Neutrophil (primary cell): ENCODE measurements at regions not wholly inside any gene's neighbourhood (a gene's known extent, or its start where the extent isn't known, plus 50 kb on each side); places are given as distances from the start of the nearest gene placed in this dataset.

ENCODE experiments used
- H3K27ac ChIP-seq: fragments of 200-600 bp; sonication (generic); 2 replicates; pipeline ENCODE4 v1.5.1; 2016; ENCODE audit warnings: mild to moderate bottlenecking, moderate library complexity
- H3K27me3 ChIP-seq: fragments of 200-600 bp; sonication (generic); 2 replicates; pipeline ENCODE4 v1.6.0; 2016; ENCODE audit warnings: mild to moderate bottlenecking
- H3K36me3 ChIP-seq: fragments of 200-600 bp; sonication (generic); 2 replicates; pipeline ENCODE4 v1.5.1; 2017
- H3K4me1 ChIP-seq, 2 experiments: fragments of 200-600 bp in 1 of 2; sonication (generic) in 1 of 2; 1 replicate in 1 of 2; 2 replicates in 1 of 2; pipeline versions ENCODE4 v1.5.1 to v1.6.1; 2013 to 2016; ENCODE audit warnings: low read depth in 1 of 2, low read length in 1 of 2, mild to moderate bottlenecking in 1 of 2, moderate library complexity in 1 of 2; ENCODE audit not compliant: control insufficient read depth in 1 of 2, insufficient read depth in 1 of 2
- H3K4me3 ChIP-seq, 2 experiments: fragments of 200-600 bp in 1 of 2; sonication (generic) in 1 of 2; 1 replicate in 1 of 2; 2 replicates in 1 of 2; pipeline ENCODE4 v1.5.1; 2013 to 2016; ENCODE audit warnings: low read depth in 1 of 2, low read length in 1 of 2, mild to moderate bottlenecking in 1 of 2, moderate library complexity in 1 of 2
- H3K9me3 ChIP-seq: fragments of 200-600 bp; sonication (generic); 2 replicates; pipeline ENCODE4 v1.5.1; 2016
- TF ChIP-seq, protein P1 (sequence below): fragments of 200-600 bp; sonication (generic); IDR thresholded peaks from 2 replicates; pipeline ENCODE4 v1.5.1; 2016; ENCODE audit warnings: antibody characterized with exemption

DNA sequence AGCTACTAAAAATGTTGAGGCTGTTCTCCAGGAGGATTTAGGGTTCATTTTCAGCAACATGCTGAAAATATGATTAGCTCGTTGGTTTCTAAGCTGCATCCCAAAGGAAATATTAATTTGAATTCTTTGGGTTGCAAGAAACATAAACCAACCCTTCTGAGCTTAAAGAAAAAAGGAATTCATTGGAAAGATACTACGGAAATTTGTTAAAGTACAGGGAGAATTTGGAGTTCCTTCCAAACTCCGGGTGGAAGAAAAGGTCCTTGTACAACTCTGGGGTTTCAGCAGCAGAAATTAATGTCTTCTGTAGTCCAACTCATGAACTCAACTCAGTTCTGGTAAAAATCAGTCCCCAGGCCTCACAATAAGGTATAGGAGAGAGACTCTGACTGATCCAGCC is 712.9 kb downstream of the UTRN start:
- H3K36me3 ChIP-seq = no peaks in the 10 kb centered on the region

DNA sequence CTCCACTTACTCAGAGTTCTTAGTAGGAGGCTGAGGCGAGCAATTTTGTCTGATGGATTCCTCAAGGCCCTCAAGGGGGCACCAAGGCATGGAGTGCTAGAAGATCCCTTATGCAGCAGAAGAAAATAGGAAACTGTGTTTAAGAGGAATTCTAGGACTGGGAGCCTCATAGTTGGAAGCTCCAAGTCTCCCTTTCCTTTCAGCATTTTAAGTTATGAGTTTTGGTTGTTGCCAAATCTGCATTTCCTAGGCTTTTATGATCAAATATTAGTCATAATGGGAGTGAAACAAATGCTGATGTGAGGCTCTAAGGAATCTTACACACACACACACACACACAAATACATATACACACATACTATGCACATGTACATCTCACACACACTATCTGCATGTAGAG is 714.0 kb downstream of the UTRN start:
- H3K36me3 ChIP-seq = no peaks in the 10 kb centered on the region
- no peak overlapping the region for H3K4me3 ChIP-seq
- H3K27me3 ChIP-seq = no peaks in the 10 kb centered on the region
- no peak overlapping the region for H3K27ac ChIP-seq
- H3K9me3 ChIP-seq = no peaks in the 10 kb centered on the region
- no peaks in the 10 kb centered on the region for H3K4me1 ChIP-seq
- TF ChIP-seq, protein P1, sequence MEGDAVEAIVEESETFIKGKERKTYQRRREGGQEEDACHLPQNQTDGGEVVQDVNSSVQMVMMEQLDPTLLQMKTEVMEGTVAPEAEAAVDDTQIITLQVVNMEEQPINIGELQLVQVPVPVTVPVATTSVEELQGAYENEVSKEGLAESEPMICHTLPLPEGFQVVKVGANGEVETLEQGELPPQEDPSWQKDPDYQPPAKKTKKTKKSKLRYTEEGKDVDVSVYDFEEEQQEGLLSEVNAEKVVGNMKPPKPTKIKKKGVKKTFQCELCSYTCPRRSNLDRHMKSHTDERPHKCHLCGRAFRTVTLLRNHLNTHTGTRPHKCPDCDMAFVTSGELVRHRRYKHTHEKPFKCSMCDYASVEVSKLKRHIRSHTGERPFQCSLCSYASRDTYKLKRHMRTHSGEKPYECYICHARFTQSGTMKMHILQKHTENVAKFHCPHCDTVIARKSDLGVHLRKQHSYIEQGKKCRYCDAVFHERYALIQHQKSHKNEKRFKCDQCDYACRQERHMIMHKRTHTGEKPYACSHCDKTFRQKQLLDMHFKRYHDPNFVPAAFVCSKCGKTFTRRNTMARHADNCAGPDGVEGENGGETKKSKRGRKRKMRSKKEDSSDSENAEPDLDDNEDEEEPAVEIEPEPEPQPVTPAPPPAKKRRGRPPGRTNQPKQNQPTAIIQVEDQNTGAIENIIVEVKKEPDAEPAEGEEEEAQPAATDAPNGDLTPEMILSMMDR = no peak

More for the DNA sequence above, 712.9 kb downstream of the UTRN start:
- Histone ChIP-seq H3K9me3 (no peaks in the 10 kb centered on the region), H3K4me3 (no peak overlapping the region), H3K27me3 (no peaks in the 10 kb centered on the region), H3K4me1 (no peaks in the 10 kb centered on the region), H3K27ac (no peak overlapping the region)
- TF ChIP-seq, protein P1 = no peak

DNA sequence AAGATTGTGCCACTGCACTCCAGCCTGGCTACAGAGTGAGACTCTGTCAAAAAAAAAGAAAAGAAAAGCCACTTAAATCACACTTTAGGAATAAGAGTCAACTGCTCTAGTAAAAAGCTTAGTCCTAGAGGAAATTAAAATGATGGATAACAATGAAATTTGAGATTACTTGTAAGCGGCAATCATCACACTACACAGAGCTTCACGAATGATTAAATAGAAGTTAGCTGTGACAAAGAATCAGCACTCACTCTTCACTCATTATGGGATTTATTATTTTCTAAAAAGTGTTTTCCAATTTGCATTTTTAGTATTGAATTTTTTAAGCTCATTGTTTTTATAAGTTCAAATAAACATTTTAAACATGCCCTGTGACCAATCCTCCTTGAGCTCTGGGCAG is 718.0 kb downstream of the UTRN start:
- TF ChIP-seq, protein P1 = no peak
- no peak overlapping the region for H3K27ac ChIP-seq
- no peak overlapping the region for H3K4me3 ChIP-seq
- H3K36me3 ChIP-seq = no peaks in the 10 kb centered on the region
- no peaks in the 10 kb centered on the region for H3K9me3 ChIP-seq
- no peaks in the 10 kb centered on the region for H3K4me1 ChIP-seq
- H3K27me3 ChIP-seq = no peaks in the 10 kb centered on the region

DNA sequence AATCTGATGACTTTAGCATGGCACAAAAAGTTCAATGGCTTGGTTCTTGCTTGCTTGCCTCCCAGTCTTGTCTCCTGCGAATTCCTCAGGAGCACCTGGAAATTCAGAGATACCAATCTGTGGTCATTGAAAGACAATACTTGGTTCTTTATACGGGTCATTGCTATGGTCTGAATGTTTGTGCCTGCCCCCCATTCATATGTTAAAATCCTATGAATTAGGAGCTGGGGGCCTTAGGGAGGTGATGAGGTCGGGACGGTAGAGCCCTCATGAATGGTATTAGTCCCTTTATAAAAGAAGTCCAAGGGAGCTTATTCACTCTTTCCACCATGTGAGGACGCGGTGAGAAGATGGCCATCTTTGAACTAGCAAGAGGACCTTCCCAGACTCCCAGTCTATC is 721.8 kb downstream of the UTRN start:
- no peaks in the 10 kb centered on the region for H3K4me1 ChIP-seq
- H3K27me3 ChIP-seq = no peaks in the 10 kb centered on the region
- TF ChIP-seq, protein P1 = no peak
- no peak overlapping the region for H3K27ac ChIP-seq
- no peaks in the 10 kb centered on the region for H3K36me3 ChIP-seq
- H3K4me3 ChIP-seq = no peak overlapping the region
- no peaks in the 10 kb centered on the region for H3K9me3 ChIP-seq

DNA sequence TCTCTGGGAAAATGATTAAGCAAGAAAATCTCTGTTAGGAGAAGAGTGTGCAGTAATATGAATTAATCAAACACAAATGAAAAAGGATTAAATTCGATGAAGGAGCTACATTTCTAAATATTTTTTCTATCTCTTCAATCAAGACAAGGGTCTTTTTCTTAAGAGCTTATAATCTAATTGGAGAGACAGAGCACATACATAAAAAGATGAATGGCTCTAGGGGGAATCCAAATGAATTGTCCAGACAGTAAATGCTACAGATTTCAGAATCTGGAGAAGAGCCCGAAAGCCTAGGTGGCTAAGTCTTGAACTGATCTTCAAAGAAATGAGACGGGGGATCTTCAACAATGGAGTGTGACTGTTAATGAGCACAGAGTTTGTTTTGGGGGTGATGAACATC is 723.6 kb downstream of the UTRN start:
- H3K9me3 ChIP-seq = no peaks in the 10 kb centered on the region
- no peaks in the 10 kb centered on the region for H3K4me1 ChIP-seq
- no peaks in the 10 kb centered on the region for H3K27me3 ChIP-seq
- H3K36me3 ChIP-seq = no peaks in the 10 kb centered on the region
- H3K27ac ChIP-seq = no peak overlapping the region
- TF ChIP-seq, protein P1 = no peak
- no peak overlapping the region for H3K4me3 ChIP-seq

DNA sequence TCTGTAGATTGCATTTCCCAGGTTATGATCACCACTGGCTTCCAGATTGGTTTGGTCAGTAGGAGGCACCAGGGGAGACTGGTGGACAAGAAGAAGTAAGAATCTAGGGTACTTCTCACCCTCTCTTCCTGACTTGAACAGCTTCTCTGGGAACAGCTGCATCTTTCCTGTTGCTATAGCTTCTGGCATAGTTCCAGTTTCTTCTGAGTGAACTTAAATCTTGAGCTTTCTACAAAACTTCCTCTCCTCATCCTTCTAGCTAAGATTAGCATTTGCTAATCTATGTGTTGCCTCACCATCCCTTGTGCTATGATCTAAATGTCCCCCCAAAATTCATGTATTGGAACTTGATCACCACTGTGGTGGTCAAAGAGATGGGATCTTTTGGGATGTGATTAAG is 724.6 kb downstream of the UTRN start:
- H3K4me3 ChIP-seq = no peak overlapping the region
- no peak overlapping the region for H3K27ac ChIP-seq
- H3K9me3 ChIP-seq = no peaks in the 10 kb centered on the region
- H3K36me3 ChIP-seq = no peaks in the 10 kb centered on the region
- TF ChIP-seq, protein P1 = no peak
- H3K27me3 ChIP-seq = no peaks in the 10 kb centered on the region
- H3K4me1 ChIP-seq = no peaks in the 10 kb centered on the region
